Activated T-cell treated with anti-CD3 and anti-CD28 coated beads for 4 hours (primary cell): ENCODE measurements at regions not wholly inside any gene's neighbourhood (a gene's known extent, or its start where the extent isn't known, plus 50 kb on each side); places are given as distances from the start of the nearest gene placed in this dataset.

Experiments used
- DNase-seq: peaks from one replicate; pipeline ENCODE4 v3.0.0-alpha.2; 2020

- DNase-seq: no peak
Measured at GRCh38 chr6:10028222-10028621, 386.7 kb downstream of the TFAP2A start.

DNA sequence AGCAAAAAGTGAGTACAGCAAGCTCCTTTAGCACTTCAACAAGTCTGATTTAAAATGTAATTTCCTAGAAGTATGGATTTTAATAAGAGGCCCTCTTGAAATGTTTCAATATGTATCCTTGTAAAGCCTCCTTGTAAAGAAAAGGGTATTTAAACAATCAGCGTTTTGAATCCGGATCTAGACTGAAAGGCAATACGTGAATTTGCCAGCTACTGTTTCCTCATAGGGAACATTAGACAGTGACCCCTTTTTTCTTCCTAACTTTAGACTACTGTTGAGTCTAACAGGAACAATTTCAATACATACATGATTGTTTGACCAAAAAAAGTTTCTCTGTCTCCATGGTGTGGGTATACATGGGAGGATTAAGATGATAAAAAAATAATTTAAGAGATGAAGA, 395.0 kb downstream of the TFAP2A start:
- DNase-seq: no peak

DNA sequence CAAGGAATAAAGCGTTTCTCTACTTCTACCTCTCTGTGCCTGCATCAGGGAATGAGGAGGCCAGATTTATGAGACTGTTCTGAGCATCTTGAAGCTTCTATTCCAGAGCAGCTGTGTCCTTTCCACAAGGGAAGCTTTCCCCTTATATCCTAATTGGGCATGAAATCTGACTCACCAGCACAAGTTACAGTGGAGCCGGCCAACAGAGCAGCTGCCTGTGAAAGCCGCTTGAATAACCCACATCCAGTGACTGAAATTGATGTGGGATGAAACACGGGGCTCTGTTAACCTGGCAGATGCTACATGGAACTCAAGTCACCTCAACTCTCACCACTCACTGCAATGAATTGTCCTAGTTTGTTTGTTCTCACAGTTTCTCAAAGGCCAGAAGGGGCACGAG, 400.3 kb downstream of the TFAP2A start:
- no peak for DNase-seq

GRCh38 chr6:10000551-10000950, 414.3 kb downstream of the TFAP2A start:
- no peak for DNase-seq

GRCh38 chr6:9999796-10000195, 415.1 kb downstream of the TFAP2A start:
- DNase-seq: no peak

DNA sequence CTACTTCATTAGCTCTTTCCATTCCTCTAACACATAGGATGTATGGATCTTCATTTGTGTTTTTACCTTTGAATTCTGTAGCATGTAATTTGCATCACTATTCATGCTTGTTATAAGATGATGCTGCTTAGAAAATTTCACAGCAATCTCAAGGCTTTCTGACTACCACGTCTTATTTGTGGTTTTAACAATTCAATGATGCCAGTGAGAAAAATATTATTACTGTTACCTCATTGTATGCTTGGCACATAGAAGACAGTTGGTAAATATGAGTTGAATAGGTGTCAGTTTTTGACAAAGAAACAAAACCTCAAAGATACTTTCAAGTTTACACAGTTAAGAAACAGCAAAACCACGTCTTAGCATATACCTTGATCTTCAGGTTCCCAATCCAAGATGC, 428.6 kb downstream of the TFAP2A start:
- no peak for DNase-seq

DNA sequence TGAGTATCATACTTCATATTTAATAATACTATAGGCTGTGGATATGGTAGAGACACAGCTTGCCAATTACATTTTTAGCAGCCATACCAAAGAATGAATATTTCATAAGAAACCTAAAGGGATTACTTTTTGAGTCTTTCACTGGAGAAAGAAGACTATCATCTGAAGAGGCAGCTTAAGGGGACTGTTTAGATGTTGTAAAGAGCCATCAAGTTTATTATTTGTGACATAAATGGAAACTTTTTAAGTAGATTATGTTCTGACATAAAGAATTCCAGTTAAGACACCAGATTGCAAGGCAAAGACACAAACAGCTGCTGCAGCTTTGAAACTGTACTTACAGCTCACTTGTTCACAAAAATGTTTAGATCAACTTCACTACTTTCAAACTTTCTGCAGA, 429.4 kb downstream of the TFAP2A start:
- no peak for DNase-seq

- DNase-seq: no peak
Measured at GRCh38 chr6:9984607-9985006, 430.3 kb downstream of the TFAP2A start.

- DNase-seq: no peak
Measured at GRCh38 chr6:9983168-9983567, 431.7 kb downstream of the TFAP2A start.

GRCh38 chr6:9982215-9982614, 432.7 kb downstream of the TFAP2A start:
- DNase-seq: no peak

- DNase-seq: no peak
Measured at GRCh38 chr6:9979996-9980395, 434.9 kb downstream of the TFAP2A start.

DNA sequence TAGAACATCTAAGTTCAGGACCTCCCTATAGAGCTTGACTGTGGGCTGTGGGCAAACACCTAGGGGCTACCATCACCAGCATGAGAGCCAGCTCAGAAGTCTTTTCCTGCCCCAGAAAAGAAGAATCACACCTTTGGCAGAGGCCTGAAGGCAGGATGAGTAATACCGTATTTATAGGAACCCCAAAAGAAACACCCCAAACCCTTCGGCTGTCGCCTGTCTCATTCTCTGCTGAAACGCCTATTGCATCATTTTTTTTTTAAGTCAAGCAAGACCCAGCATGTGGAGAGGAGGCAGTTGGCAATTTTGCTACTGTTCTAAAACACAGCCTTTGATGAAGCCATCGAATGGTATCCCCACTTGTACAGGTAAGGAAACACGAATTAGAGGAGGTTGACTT, 436.4 kb downstream of the TFAP2A start:
- DNase-seq: no peak

- no peak for DNase-seq
Measured at GRCh38 chr6:9977411-9977810, 437.5 kb downstream of the TFAP2A start.

GRCh38 chr6:9961646-9962045, 453.2 kb downstream of the TFAP2A start:
- no peak for DNase-seq

GRCh38 chr6:9957215-9957759, 457.6 kb downstream of the TFAP2A start:
- DNase-seq: no peak

DNA sequence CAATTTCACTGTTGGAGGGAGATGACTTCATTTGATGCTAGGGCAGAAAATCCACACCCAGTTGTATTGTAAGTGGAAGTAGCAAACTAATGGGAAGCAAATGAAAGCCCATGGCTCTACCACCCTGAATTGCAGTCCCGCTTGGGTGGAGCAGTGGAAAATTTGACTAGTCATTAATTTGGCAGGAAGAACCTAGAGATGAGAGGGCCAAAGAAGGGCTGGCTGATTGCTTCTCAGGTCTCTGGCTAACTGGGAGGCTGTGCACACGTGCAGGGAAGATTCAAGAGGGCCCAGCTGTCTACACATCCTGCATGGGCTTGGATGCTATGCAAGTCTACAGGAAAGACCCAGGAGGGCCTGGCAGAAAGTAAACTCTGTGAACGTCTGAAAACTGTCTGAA, 466.2 kb downstream of the TFAP2A start:
- DNase-seq: no peak

DNA sequence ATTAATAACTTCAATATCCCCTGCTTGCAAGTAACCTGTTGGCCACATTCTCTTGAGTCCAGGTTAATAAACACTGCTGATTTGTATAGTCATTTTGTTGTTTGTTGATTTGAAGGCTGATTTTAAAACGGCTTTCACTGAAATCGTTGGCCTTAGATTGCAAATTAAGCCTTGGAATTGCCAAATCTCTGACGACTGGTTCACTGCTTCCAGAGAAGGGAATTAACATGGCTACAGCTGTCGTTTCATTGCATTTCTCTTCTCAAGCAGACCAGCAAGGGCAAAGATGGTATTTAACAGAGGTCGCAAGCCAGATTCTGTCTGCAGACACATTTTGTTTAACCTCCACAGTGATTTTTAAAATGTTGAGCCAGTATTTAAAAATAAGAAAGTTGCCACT, 470.9 kb downstream of the TFAP2A start:
- no peak for DNase-seq

- DNase-seq: no peak
Measured at GRCh38 chr6:9943026-9943425, 471.8 kb downstream of the TFAP2A start.

- DNase-seq: no peak
Measured at GRCh38 chr6:9942131-9942530, 472.7 kb downstream of the TFAP2A start.

DNA sequence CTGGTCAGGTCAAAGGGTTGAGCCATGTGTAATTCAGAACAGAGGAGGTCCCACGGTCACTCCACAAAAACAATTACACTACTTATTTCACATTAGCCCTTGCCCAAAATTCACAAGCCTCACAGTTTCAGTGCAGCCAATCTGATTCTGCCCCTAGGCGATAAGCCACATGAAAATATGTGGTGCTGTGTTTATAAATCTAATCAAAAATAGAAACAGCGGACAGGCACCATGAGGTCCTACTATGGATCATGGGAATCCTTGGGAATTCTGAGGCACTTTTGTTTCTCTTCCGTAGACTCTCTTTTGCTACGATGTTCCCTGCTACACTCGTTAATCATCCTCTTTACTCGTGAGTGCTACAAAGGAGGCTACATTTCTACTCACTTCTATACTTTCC, 476.1 kb downstream of the TFAP2A start:
- no peak for DNase-seq

DNA sequence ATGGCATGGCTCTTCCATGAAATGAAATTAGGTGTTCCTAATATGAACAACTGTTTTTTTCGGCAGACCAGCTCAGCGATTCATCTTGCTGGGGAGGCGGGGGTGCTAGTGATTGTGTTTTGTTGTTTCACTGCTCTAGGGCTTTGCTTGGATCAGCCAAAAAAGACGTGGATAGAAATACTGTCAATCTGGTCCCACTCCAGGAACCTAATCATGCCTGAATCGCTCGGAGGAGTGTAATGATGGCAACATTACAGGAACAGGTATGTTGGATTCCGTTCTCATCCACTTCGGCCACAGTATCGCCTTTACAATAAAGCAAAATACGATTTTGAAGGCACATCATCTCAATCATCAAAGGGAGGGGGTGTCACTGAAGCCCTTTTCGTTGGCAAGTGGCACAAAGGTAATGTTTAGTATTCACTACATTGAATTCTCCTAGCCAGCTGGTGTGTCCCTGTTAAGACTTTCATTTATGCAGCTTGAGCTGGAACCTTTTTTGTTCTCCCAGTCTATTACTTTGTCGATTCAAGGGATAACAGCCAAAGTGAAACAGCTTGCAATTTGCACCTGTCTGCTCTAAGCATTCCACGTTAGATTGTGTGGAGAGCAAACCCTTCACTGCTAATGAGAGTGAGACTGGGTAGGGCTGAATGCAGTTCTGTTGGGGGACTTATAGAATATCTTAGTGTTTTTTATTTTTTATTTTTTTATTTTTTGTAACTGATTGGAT, 477.7 kb downstream of the TFAP2A start:
- DNase-seq: no peak

DNA sequence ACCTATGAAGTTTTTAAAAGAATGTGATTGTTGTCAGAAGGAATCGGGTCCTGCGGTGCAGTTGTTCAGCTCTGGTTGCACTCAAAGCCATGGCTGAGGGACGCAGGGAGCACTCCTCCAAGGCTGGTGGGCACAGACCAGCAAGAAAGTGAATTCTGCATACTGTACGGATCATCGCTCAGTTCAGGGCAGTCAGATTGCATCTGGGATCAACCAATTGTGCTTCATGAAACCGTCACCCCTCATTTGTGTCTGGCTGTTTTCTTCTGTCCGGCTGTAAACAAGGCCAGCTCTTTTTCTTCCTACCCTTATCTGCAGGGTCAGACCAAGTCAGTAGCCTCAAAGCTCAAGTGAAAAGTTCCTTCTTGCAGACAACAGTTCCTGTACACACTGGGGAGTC, 478.3 kb downstream of the TFAP2A start:
- no peak for DNase-seq

GRCh38 chr6:9933677-9934076, 481.2 kb downstream of the TFAP2A start:
- no peak for DNase-seq

DNA sequence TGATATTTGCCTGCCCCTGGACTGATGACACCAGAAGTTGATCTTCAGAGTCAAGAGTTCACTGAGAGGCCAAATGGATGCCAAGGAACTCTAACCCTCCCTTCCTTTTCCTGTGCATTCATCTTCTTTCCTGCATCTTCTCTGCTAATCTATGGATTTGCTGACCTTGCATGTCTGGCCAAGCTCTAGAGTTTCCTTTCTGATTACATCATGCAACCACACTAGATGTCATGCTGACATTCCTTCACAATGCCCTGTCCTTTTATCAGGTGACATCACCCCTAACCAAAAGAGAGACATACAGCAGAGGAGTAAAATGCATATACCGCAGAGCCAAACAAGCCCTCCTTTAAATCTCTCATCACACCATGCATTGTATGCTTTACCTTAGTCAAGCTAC, 487.6 kb downstream of the TFAP2A start:
- DNase-seq: no peak

- DNase-seq: no peak
Measured at GRCh38 chr6:9924971-9925370, 489.9 kb downstream of the TFAP2A start.
